ENCODE measurements at regions not wholly inside any gene's neighbourhood (a gene's known extent, or its start where the extent isn't known, plus 50 kb on each side); places are given as distances from the start of the nearest gene placed in this dataset.

DNA sequence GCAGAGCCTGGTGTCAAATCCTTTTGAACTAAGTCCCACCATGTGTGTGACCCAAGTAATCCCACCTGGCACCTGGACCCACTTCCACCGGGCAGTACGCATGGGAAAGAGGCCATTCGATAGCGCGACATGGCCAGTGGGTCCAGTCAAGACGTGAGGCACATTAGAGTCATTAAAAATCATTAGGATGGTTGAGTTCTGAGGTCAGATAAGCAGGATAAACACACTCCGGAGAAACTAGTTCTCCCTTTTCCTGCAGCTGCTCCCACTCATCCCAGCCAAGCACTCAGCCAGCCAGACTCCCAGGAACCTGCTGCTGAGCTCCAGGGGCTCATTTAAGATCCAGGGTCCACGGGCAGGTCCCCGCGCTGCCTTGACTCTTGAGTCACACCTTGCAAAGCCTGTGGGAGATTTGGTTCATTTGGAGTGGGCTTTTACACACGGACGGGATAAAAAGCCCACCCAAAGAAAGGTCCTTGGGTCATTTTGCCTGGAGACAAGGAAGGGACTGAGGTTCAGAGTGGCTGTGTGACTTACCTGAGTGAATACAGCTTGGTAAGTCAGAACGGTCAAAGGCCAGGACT lies 313.9 kb downstream of the BCL11B start:
- H3K4me1 ChIP-seq (ENCODE audit: insufficient read depth, low read length), result peaks cover 17% of the 10 kb centered on the region
- H3K27me3 ChIP-seq (ENCODE audit: insufficient read depth, low read length), result no peaks in the 10 kb centered on the region
- Mint-ChIP-seq H3K27me3 (ENCODE audit: low read depth, unreplicated experiment) (peaks cover 43% of the 10 kb centered on the region), H3K9me3 (ENCODE audit: unreplicated experiment) (no peaks in the 10 kb centered on the region), H3K36me3 (ENCODE audit: low read depth, unreplicated experiment) (no peaks in the 10 kb centered on the region), H3K4me1 (ENCODE audit: low read depth, unreplicated experiment) (peaks cover 4% of the 10 kb centered on the region), H3K27ac (ENCODE audit: unreplicated experiment) (no peak overlapping the region), H3K4me3 (ENCODE audit: unreplicated experiment) (no peak overlapping the region)
- no peak for TF ChIP-seq EZH2 (IDR thresholded peaks at IDR 0.05; ENCODE audit: insufficient read depth, low read length)
- TF ChIP-seq, protein P1, sequence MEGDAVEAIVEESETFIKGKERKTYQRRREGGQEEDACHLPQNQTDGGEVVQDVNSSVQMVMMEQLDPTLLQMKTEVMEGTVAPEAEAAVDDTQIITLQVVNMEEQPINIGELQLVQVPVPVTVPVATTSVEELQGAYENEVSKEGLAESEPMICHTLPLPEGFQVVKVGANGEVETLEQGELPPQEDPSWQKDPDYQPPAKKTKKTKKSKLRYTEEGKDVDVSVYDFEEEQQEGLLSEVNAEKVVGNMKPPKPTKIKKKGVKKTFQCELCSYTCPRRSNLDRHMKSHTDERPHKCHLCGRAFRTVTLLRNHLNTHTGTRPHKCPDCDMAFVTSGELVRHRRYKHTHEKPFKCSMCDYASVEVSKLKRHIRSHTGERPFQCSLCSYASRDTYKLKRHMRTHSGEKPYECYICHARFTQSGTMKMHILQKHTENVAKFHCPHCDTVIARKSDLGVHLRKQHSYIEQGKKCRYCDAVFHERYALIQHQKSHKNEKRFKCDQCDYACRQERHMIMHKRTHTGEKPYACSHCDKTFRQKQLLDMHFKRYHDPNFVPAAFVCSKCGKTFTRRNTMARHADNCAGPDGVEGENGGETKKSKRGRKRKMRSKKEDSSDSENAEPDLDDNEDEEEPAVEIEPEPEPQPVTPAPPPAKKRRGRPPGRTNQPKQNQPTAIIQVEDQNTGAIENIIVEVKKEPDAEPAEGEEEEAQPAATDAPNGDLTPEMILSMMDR (IDR thresholded peaks at IDR 0.05; ENCODE audit: insufficient read depth, low read depth, low read length), result no peak
- FAIRE-seq (no peak), DNase-seq (ENCODE audit: low read depth) (no peak)
- H3K36me3 ChIP-seq (ENCODE audit: insufficient read depth, low read length), result no peaks in the 10 kb centered on the region
- H3K9ac ChIP-seq (ENCODE audit: low read length), result no peak overlapping the region
- no peaks in the 10 kb centered on the region for H3K9me3 ChIP-seq (ENCODE audit: insufficient read depth, low read depth, low read length)
- H3K4me2 ChIP-seq (ENCODE audit: low read length), result no peak overlapping the region
- H3K4me3 ChIP-seq (ENCODE audit: insufficient read depth, low read depth, low read length), result no peak overlapping the region
- H4K20me1 ChIP-seq (ENCODE audit: insufficient read depth, low read length), result no peaks in the 10 kb centered on the region
- no peak overlapping the region for H3K27ac ChIP-seq (ENCODE audit: low read depth, low read length)
- no peak overlapping the region for H2AFZ ChIP-seq (ENCODE audit: low read depth, low read length)
- H3K79me2 ChIP-seq (ENCODE audit: insufficient read depth, low read length), result no peaks in the 10 kb centered on the region

DNA sequence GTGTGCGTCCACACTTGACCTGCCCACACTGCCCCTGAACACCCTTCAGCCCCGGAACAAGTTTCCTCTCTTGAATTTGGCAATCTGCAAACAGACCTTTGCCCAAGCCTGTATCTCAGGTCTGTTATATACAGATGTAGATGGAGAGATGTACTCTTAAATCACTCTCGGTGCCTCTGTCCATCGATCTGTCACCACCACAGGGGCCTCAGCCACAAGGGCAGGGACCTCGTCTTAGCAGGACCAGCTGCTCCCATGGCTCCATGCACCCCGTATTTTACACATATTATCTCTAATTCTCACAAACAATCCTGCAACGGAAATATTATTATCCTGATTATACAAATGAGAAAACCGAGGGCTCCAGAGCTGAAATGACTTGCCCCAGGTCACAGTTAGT lies 313.4 kb downstream of the BCL11B start:
- H4K20me1 ChIP-seq (ENCODE audit: insufficient read depth, low read length), result no peaks in the 10 kb centered on the region
- H3K4me3 Mint-ChIP-seq (ENCODE audit: unreplicated experiment), result no peak overlapping the region
- FAIRE-seq, result no peak
- H3K27me3 Mint-ChIP-seq (ENCODE audit: low read depth, unreplicated experiment), result peaks cover 45% of the 10 kb centered on the region
- no peaks in the 10 kb centered on the region for H3K36me3 Mint-ChIP-seq (ENCODE audit: low read depth, unreplicated experiment)
- H3K4me1 ChIP-seq (ENCODE audit: insufficient read depth, low read length), result peaks cover 12% of the 10 kb centered on the region
- TF ChIP-seq, protein P1 (IDR thresholded peaks at IDR 0.05; ENCODE audit: insufficient read depth, low read depth, low read length), result no peak
- TF ChIP-seq EZH2 (IDR thresholded peaks at IDR 0.05; ENCODE audit: insufficient read depth, low read length), result no peak
- H3K36me3 ChIP-seq (ENCODE audit: insufficient read depth, low read length), result no peaks in the 10 kb centered on the region
- H3K27ac Mint-ChIP-seq (ENCODE audit: unreplicated experiment), result no peak overlapping the region
- no peaks in the 10 kb centered on the region for H3K9me3 ChIP-seq (ENCODE audit: insufficient read depth, low read depth, low read length)
- H3K4me3 ChIP-seq (ENCODE audit: insufficient read depth, low read depth, low read length), result no peak overlapping the region
- H3K79me2 ChIP-seq (ENCODE audit: insufficient read depth, low read length), result no peaks in the 10 kb centered on the region
- H3K27me3 ChIP-seq (ENCODE audit: insufficient read depth, low read length), result no peaks in the 10 kb centered on the region
- peaks cover 4% of the 10 kb centered on the region for H3K4me1 Mint-ChIP-seq (ENCODE audit: low read depth, unreplicated experiment)
- H3K9ac ChIP-seq (ENCODE audit: low read length), result no peak overlapping the region
- DNase-seq (ENCODE audit: low read depth), result no peak
- H3K27ac ChIP-seq (ENCODE audit: low read depth, low read length), result no peak overlapping the region
- H3K4me2 ChIP-seq (ENCODE audit: low read length), result no peak overlapping the region
- H2AFZ ChIP-seq (ENCODE audit: low read depth, low read length), result no peak overlapping the region
- no peaks in the 10 kb centered on the region for H3K9me3 Mint-ChIP-seq (ENCODE audit: unreplicated experiment)

DNA sequence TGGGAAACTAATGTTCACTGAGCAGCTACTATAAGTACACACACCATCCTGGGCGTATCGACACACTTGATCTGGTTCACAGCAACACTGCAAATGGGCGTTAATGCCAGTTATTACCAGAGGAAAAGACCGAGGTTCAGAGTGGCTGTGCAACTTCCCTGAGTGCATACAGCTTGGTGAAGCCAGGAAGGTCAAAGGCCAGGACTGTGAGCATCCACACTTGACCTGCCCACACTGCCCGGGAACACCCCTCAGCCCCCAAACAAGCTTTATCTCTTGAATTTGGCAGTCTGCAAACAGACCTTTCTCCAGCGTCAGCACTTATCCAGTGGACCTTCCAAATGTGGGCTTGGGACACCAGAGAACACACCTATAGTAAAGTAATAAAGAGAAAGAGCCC lies 312.6 kb downstream of the BCL11B start:
- Histone ChIP-seq H2AFZ (ENCODE audit: low read depth, low read length) (no peak overlapping the region), H3K27me3 (ENCODE audit: insufficient read depth, low read length) (no peaks in the 10 kb centered on the region), H3K4me3 (ENCODE audit: insufficient read depth, low read depth, low read length) (no peak overlapping the region), H3K36me3 (ENCODE audit: insufficient read depth, low read length) (no peaks in the 10 kb centered on the region), H3K27ac (ENCODE audit: low read depth, low read length) (no peak overlapping the region), H3K9me3 (ENCODE audit: insufficient read depth, low read depth, low read length) (no peaks in the 10 kb centered on the region), H3K79me2 (ENCODE audit: insufficient read depth, low read length) (no peaks in the 10 kb centered on the region), H4K20me1 (ENCODE audit: insufficient read depth, low read length) (no peaks in the 10 kb centered on the region), H3K4me1 (ENCODE audit: insufficient read depth, low read length) (peaks cover 7% of the 10 kb centered on the region), H3K9ac (ENCODE audit: low read length) (no peak overlapping the region), H3K4me2 (ENCODE audit: low read length) (no peak overlapping the region)
- H3K36me3 Mint-ChIP-seq (ENCODE audit: low read depth, unreplicated experiment), result no peaks in the 10 kb centered on the region
- FAIRE-seq (no peak), DNase-seq (ENCODE audit: low read depth) (no peak)
- H3K4me1 Mint-ChIP-seq (ENCODE audit: low read depth, unreplicated experiment), result peaks cover 2% of the 10 kb centered on the region
- TF ChIP-seq EZH2 (IDR thresholded peaks at IDR 0.05; ENCODE audit: insufficient read depth, low read length), result no peak
- TF ChIP-seq, protein P1 (IDR thresholded peaks at IDR 0.05; ENCODE audit: insufficient read depth, low read depth, low read length), result no peak
- no peak overlapping the region for H3K4me3 Mint-ChIP-seq (ENCODE audit: unreplicated experiment)
- peaks cover 48% of the 10 kb centered on the region for H3K27me3 Mint-ChIP-seq (ENCODE audit: low read depth, unreplicated experiment)
- H3K9me3 Mint-ChIP-seq (ENCODE audit: unreplicated experiment), result no peaks in the 10 kb centered on the region
- H3K27ac Mint-ChIP-seq (ENCODE audit: unreplicated experiment), result no peak overlapping the region

Measured in astrocyte (in vitro differentiated cells and primary cell).